ENCODE measurements at regions not wholly inside any gene's neighbourhood (a gene's known extent, or its start where the extent isn't known, plus 50 kb on each side); places are given as distances from the start of the nearest gene placed in this dataset.

DNA sequence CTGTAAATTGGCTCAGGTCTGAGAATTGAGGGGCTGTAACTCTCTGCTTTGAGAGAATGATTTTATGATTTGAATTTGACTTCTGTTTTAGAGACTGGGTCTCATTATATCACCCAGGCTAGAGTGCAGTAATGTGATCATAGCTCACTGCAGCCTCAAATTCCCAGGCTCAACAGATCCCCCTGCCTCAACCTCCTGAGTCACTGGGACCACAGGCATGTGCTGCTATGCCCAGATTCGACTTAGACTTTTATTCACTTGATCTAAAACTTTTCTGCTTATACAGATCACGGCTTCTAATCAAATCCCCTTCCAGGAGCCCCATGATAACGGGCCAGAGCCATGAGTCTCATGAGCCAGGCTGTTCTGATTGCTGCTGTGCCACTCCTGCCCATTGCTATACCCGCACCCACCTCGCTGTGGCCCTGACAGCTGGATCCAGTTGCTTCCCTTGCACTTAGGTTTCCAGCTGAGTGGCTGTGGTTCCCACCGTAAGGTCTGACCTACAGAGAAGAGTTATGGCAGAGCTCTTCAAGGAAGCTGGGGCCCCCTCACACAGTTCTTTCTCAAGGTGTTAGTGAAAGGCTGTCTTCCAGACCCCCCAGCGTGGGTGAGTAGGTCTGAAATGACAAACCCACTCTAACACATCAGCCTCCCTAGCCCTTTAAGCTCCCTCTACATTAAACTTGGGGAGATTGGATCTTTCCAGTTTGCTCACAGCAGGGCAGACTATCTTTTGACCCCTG lies 251.2 kb upstream of the SGCG start:
- TF ChIP-seq SMC3 (IDR thresholded peaks at IDR 0.05; ENCODE audit: low read depth, low read length) (no peak), RAD21 (IDR thresholded peaks at IDR 0.05; ENCODE audit: low read length) (no peak), RCOR1 (IDR thresholded peaks at IDR 0.05; ENCODE audit: insufficient replicate concordance, low read length) (no peak), POLR2A (IDR thresholded peaks at IDR 0.05; ENCODE audit: low read depth, low read length) (no peak), FOS (IDR thresholded peaks at IDR 0.05; ENCODE audit: low read depth, low read length) (no peak), MAZ (IDR thresholded peaks at IDR 0.05; ENCODE audit: borderline replicate concordance, low read depth, low read length) (no peak), CHD1 (IDR thresholded peaks at IDR 0.05; ENCODE audit: low read depth, low read length) (no peak), RFX5 (IDR thresholded peaks at IDR 0.05; ENCODE audit: low read depth, low read length) (no peak), BHLHE40 (IDR thresholded peaks at IDR 0.05; ENCODE audit: low read depth, low read length) (no peak), CEBPB (IDR thresholded peaks at IDR 0.05; ENCODE audit: low read depth, low read length) (no peak), MXI1 (IDR thresholded peaks at IDR 0.05; ENCODE audit: borderline replicate concordance, low read depth, low read length) (no peak), NFE2L2 (IDR thresholded peaks at IDR 0.05; ENCODE audit: low read depth, low read length) (no peak)
- TF ChIP-seq, protein P1, sequence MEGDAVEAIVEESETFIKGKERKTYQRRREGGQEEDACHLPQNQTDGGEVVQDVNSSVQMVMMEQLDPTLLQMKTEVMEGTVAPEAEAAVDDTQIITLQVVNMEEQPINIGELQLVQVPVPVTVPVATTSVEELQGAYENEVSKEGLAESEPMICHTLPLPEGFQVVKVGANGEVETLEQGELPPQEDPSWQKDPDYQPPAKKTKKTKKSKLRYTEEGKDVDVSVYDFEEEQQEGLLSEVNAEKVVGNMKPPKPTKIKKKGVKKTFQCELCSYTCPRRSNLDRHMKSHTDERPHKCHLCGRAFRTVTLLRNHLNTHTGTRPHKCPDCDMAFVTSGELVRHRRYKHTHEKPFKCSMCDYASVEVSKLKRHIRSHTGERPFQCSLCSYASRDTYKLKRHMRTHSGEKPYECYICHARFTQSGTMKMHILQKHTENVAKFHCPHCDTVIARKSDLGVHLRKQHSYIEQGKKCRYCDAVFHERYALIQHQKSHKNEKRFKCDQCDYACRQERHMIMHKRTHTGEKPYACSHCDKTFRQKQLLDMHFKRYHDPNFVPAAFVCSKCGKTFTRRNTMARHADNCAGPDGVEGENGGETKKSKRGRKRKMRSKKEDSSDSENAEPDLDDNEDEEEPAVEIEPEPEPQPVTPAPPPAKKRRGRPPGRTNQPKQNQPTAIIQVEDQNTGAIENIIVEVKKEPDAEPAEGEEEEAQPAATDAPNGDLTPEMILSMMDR (conservative IDR thresholded peaks at IDR 0.05; ENCODE audit: low read depth, low read length) = no peak
- TF ChIP-seq, protein P2, sequence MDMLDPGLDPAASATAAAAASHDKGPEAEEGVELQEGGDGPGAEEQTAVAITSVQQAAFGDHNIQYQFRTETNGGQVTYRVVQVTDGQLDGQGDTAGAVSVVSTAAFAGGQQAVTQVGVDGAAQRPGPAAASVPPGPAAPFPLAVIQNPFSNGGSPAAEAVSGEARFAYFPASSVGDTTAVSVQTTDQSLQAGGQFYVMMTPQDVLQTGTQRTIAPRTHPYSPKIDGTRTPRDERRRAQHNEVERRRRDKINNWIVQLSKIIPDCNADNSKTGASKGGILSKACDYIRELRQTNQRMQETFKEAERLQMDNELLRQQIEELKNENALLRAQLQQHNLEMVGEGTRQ (IDR thresholded peaks at IDR 0.05; ENCODE audit: low read depth, low read length) = no peak
